ENCODE measurements at regions not wholly inside any gene's neighbourhood (a gene's known extent, or its start where the extent isn't known, plus 50 kb on each side); places are given as distances from the start of the nearest gene placed in this dataset.
A peak's percentile ranks its signal among the peaks of the same experiment; 100 is the strongest.
"Not testable (repeated sequence)": the region's sequence is repeated elsewhere in the genome, so short reads cannot be mapped to it uniquely, and the experiment has no call there.

- DNase-seq, result peak; percentile 18
Observed at GRCh38 chr4:184280137-184280536, 62.5 kb upstream of the ENPP6 start.

GRCh38 chr4:184279496-184280061 is 61.9 kb upstream of the ENPP6 start:
- no peak for DNase-seq

GRCh38 chr4:184277769-184278168 is 60.1 kb upstream of the ENPP6 start:
- not testable (repeated sequence) for DNase-seq

- DNase-seq, result not testable (repeated sequence)
Observed at GRCh38 chr4:184277010-184277409, 59.3 kb upstream of the ENPP6 start.

GRCh38 chr4:184276346-184276745 is 58.7 kb upstream of the ENPP6 start:
- not testable (repeated sequence) for DNase-seq

- DNase-seq, result no peak
Observed at GRCh38 chr4:184275766-184276165, 58.1 kb upstream of the ENPP6 start.

GRCh38 chr4:184274286-184274951 is 56.7 kb upstream of the ENPP6 start:
- no peak for DNase-seq

- DNase-seq, result no peak
Observed at GRCh38 chr4:184273166-184274147, 55.8 kb upstream of the ENPP6 start.

- DNase-seq, result no peak
Observed at GRCh38 chr4:184270808-184271413, 53.2 kb upstream of the ENPP6 start.

- no peak for DNase-seq
Observed at GRCh38 chr4:184269879-184270430, 52.3 kb upstream of the ENPP6 start.

- peak; percentile 71 for DNase-seq
Observed at GRCh38 chr4:184268584-184269160, 51.0 kb upstream of the ENPP6 start.

- DNase-seq, result peak; percentile 95
Observed at GRCh38 chr4:184267673-184268583, 50.3 kb upstream of the ENPP6 start.

All from OCI-M1 (cell line).